SK-N-SH treated with all-trans-retinoic acid at 6 μM for 48 hours (cell line): ENCODE measurements at regions not wholly inside any gene's neighbourhood (a gene's known extent, or its start where the extent isn't known, plus 50 kb on each side); places are given as distances from the start of the nearest gene placed in this dataset.
"Not testable (repeated sequence)": the region's sequence is repeated elsewhere in the genome, so short reads cannot be mapped to it uniquely, and the experiment has no call there.

Experiments
- ARNTL ChIP-seq: fragments of 450-650 bp; formaldehyde crosslinking; IDR thresholded peaks from 2 replicates; pipeline ENCODE4 v1.5.0; 2020; ENCODE audit warnings: low read depth, mild to moderate bottlenecking, moderate library complexity, borderline replicate concordance
- CREB5 ChIP-seq: fragments of 250-450 bp; sonication (Bioruptor Pico); IDR thresholded peaks from 2 replicates; pipeline ENCODE4 v1.5.1; 2020; ENCODE audit warnings: low read depth, mild to moderate bottlenecking, moderate library complexity
- CSRNP3 ChIP-seq: fragments of 250-450 bp; sonication (Bioruptor Pico); IDR thresholded peaks from 2 replicates; pipeline ENCODE4 v1.5.1; 2021; ENCODE audit warnings: mild to moderate bottlenecking, moderate library complexity
- ESRRG ChIP-seq: fragments of 250-450 bp; sonication (Bioruptor Pico); IDR thresholded peaks from 2 replicates; pipeline ENCODE4 v1.6.1; 2021; ENCODE audit warnings: mild to moderate bottlenecking
- GLIS3 ChIP-seq: fragments of 250-450 bp; sonication (Bioruptor Pico); IDR thresholded peaks from 2 replicates; pipeline ENCODE4 v1.5.0; 2020; ENCODE audit warnings: mild to moderate bottlenecking, moderate library complexity
- ISL1 ChIP-seq: fragments of 250-450 bp; sonication (Bioruptor Pico); IDR thresholded peaks from 2 replicates; pipeline ENCODE4 v2.1.2; 2022; ENCODE audit warnings: mild to moderate bottlenecking, moderate library complexity
- TCF4 ChIP-seq: fragments of 250-450 bp; sonication (Bioruptor Pico); IDR thresholded peaks from 2 replicates; pipeline ENCODE4 v1.8.0; 2021; ENCODE audit warnings: mild to moderate bottlenecking, moderate library complexity, borderline replicate concordance
- TOX ChIP-seq: fragments of 250-450 bp; sonication (Bioruptor Pico); IDR thresholded peaks from 2 replicates; pipeline ENCODE4 v1.8.0; 2021; ENCODE audit warnings: mild to moderate bottlenecking, moderate library complexity, borderline replicate concordance
- ZFP3 ChIP-seq: fragments of 250-450 bp; sonication (Bioruptor Pico); IDR thresholded peaks from 2 replicates; pipeline ENCODE4 v1.5.0; 2020; ENCODE audit warnings: mild to moderate bottlenecking, moderate library complexity
- ZFP30 ChIP-seq: fragments of 450-650 bp; formaldehyde crosslinking; IDR thresholded peaks from 2 replicates; pipeline ENCODE4 v1.5.0; 2022; ENCODE audit warnings: mild to moderate bottlenecking, moderate library complexity
- ZNF70 ChIP-seq: fragments of 450-650 bp; formaldehyde crosslinking; IDR thresholded peaks from 2 replicates; pipeline ENCODE4 v1.5.0; 2020; ENCODE audit warnings: mild to moderate bottlenecking, moderate library complexity
- ZNF8 ChIP-seq: fragments of 450-650 bp; formaldehyde crosslinking; IDR thresholded peaks from 2 replicates; pipeline ENCODE4 v1.5.0; 2020; ENCODE audit warnings: mild to moderate bottlenecking, moderate library complexity
- TF ChIP-seq, protein P1 (sequence below): fragments of 250-450 bp; sonication (Bioruptor Pico); IDR thresholded peaks from 2 replicates; pipeline ENCODE4 v1.8.0; 2020; ENCODE audit warnings: mild to moderate bottlenecking, moderate library complexity, borderline replicate concordance

GRCh38 chr15:20055921-20056320 lies 485.7 kb downstream of the GOLGA6L6 start:
- not testable (repeated sequence) for TF ChIP-seq ZNF70 (CRISPR knock-in tag); ESRRG; CREB5 (CRISPR knock-in tag); TOX; GLIS3 (CRISPR knock-in tag); CSRNP3 (CRISPR knock-in tag); ARNTL (CRISPR knock-in tag); ZFP30 (CRISPR knock-in tag); ZFP3 (CRISPR knock-in tag); ISL1 (CRISPR knock-in tag); ZNF8 (CRISPR knock-in tag); TCF4 (CRISPR knock-in tag)
- TF ChIP-seq, protein P1, sequence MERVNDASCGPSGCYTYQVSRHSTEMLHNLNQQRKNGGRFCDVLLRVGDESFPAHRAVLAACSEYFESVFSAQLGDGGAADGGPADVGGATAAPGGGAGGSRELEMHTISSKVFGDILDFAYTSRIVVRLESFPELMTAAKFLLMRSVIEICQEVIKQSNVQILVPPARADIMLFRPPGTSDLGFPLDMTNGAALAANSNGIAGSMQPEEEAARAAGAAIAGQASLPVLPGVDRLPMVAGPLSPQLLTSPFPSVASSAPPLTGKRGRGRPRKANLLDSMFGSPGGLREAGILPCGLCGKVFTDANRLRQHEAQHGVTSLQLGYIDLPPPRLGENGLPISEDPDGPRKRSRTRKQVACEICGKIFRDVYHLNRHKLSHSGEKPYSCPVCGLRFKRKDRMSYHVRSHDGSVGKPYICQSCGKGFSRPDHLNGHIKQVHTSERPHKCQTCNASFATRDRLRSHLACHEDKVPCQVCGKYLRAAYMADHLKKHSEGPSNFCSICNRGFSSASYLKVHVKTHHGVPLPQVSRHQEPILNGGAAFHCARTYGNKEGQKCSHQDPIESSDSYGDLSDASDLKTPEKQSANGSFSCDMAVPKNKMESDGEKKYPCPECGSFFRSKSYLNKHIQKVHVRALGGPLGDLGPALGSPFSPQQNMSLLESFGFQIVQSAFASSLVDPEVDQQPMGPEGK (CRISPR knock-in tag) = not testable (repeated sequence)
